WTC11 (cell line): ENCODE measurements at regions not wholly inside any gene's neighbourhood (a gene's known extent, or its start where the extent isn't known, plus 50 kb on each side); places are given as distances from the start of the nearest gene placed in this dataset.

Experiments used
- ARID4B ChIP-seq: sonication (generic); formaldehyde crosslinking; IDR thresholded peaks from 2 replicates; pipeline ENCODE4 v1.8.0; 2023; ENCODE audit warnings: missing genetic modification reagents, mild to moderate bottlenecking, borderline replicate concordance
- CREM ChIP-seq: sonication (generic); formaldehyde crosslinking; IDR thresholded peaks from 2 replicates; pipeline ENCODE4 v1.8.1; 2022; ENCODE audit warnings: mild to moderate bottlenecking, missing genetic modification reagents, moderate library complexity
- CTCF ChIP-seq: fragments of 200-600 bp; IDR thresholded peaks from 2 replicates; pipeline ENCODE4 v1.8.0; 2022; ENCODE audit warnings: antibody characterized with exemption
- E2F5 ChIP-seq: sonication (generic); formaldehyde crosslinking; IDR thresholded peaks from 2 replicates; pipeline ENCODE4 v1.8.1; 2022; ENCODE audit warnings: mild to moderate bottlenecking, moderate library complexity, missing genetic modification reagents
- ELF4 ChIP-seq: sonication (generic); formaldehyde crosslinking; IDR thresholded peaks from 2 replicates; pipeline ENCODE4 v1.8.1; 2022; ENCODE audit warnings: low read depth, mild to moderate bottlenecking, moderate library complexity, missing genetic modification reagents
- MXD4 ChIP-seq: fragments of 250-450 bp; sonication (Bioruptor Pico); IDR thresholded peaks from 2 replicates; pipeline ENCODE4 v1.8.0; 2021; ENCODE audit warnings: mild to moderate bottlenecking, moderate library complexity, borderline replicate concordance
- NFE2L1 ChIP-seq: sonication (generic); formaldehyde crosslinking; IDR thresholded peaks from 2 replicates; pipeline ENCODE4 v1.8.1; 2023; ENCODE audit warnings: missing genetic modification reagents
- NR2C2 ChIP-seq: sonication (generic); formaldehyde crosslinking; IDR thresholded peaks from 2 replicates; pipeline ENCODE4 v1.8.0; 2022; ENCODE audit warnings: mild to moderate bottlenecking, missing genetic modification reagents
- PRDM15 ChIP-seq: sonication (generic); formaldehyde crosslinking; IDR thresholded peaks from 2 replicates; pipeline ENCODE4 v1.8.0; 2022; ENCODE audit warnings: missing genetic modification reagents
- PRRX2 ChIP-seq: fragments of 250-450 bp; sonication (Bioruptor Pico); IDR thresholded peaks from 2 replicates; pipeline ENCODE4 v1.8.0; 2021; ENCODE audit warnings: mild to moderate bottlenecking
- TCF7 ChIP-seq: sonication (generic); formaldehyde crosslinking; IDR thresholded peaks from 2 replicates; pipeline ENCODE4 v1.8.0; 2022; ENCODE audit warnings: mild to moderate bottlenecking, low read depth, missing genetic modification reagents, moderate library complexity

GRCh38 chr15:77715051-77715450, 82.3 kb upstream of the LINGO1 start:
- TF ChIP-seq NFE2L1 (CRISPR knock-in tag) (no peak), ARID4B (CRISPR knock-in tag) (no peak), PRRX2 (CRISPR knock-in tag) (no peak), CREM (no peak), CTCF (no peak), MXD4 (CRISPR knock-in tag) (no peak), E2F5 (no peak), TCF7 (CRISPR knock-in tag) (no peak), NR2C2 (CRISPR knock-in tag) (no peak), ELF4 (CRISPR knock-in tag) (no peak), PRDM15 (CRISPR knock-in tag) (no peak)
